ENCODE measurements at regions not wholly inside any gene's neighbourhood (a gene's known extent, or its start where the extent isn't known, plus 50 kb on each side); places are given as distances from the start of the nearest gene placed in this dataset.
A peak's percentile ranks its signal among the peaks of the same experiment; 100 is the strongest.
"Not testable (repeated sequence)": the region's sequence is repeated elsewhere in the genome, so short reads cannot be mapped to it uniquely, and the experiment has no call there.

GRCh38 chr2:131635611-131636010 is 107.9 kb downstream of the CCDC74A start:
- H3K27me3 ChIP-seq (ENCODE audit: control insufficient read depth, insufficient read depth, low read length), result no peaks in the 10 kb centered on the region
- no peak for DNase-seq (ENCODE audit: low read depth, low spot score)
- no peak overlapping the region for H3K4me3 ChIP-seq (ENCODE audit: low read depth, low read length)
- no peaks in the 10 kb centered on the region; the same call in 1 of the 2 replicates for H3K9me3 ChIP-seq (ENCODE audit: control insufficient read depth, insufficient read depth, low read length)
- no peak for TF ChIP-seq CTCF (IDR thresholded peaks at IDR 0.05; ENCODE audit: low read depth, low read length)
- ChIA-PET CTCF (no interaction called here), POLR2A (no interaction called here)
- H3K27ac ChIP-seq (ENCODE audit: low read depth, low read length), result no peak overlapping the region

- CTCF ChIA-PET; H3K27ac ChIP-seq (ENCODE audit: low read depth, low read length); H3K9me3 ChIP-seq (ENCODE audit: control insufficient read depth, insufficient read depth, low read length); H3K27me3 ChIP-seq (ENCODE audit: control insufficient read depth, insufficient read depth, low read length); POLR2A ChIA-PET; H3K4me3 ChIP-seq (ENCODE audit: low read depth, low read length); DNase-seq (ENCODE audit: low read depth, low spot score): not testable (repeated sequence)
Measured at GRCh38 chr2:131636704-131637308, 109.1 kb downstream of the CCDC74A start.

GRCh38 chr2:131639001-131639620 is 111.4 kb downstream of the CCDC74A start:
- H3K27ac ChIP-seq (ENCODE audit: low read depth, low read length); CTCF ChIA-PET; H3K27me3 ChIP-seq (ENCODE audit: control insufficient read depth, insufficient read depth, low read length); POLR2A ChIA-PET; DNase-seq (ENCODE audit: low read depth, low spot score); H3K9me3 ChIP-seq (ENCODE audit: control insufficient read depth, insufficient read depth, low read length); H3K4me3 ChIP-seq (ENCODE audit: low read depth, low read length): not testable (repeated sequence)

GRCh38 chr2:131641414-131642206 is 113.9 kb downstream of the CCDC74A start:
- TF ChIP-seq CTCF (IDR thresholded peaks at IDR 0.05; ENCODE audit: low read depth, low read length), result no peak
- POLR2A ChIA-PET, result no interaction called here
- Histone ChIP-seq H3K9me3 (ENCODE audit: control insufficient read depth, insufficient read depth, low read length) (peaks cover 6% of the 10 kb centered on the region; the same call in 1 of the 2 replicates), H3K27ac (ENCODE audit: low read depth, low read length) (peak overlapping the region; percentile 59), H3K4me3 (ENCODE audit: low read depth, low read length) (no peak overlapping the region), H3K27me3 (ENCODE audit: control insufficient read depth, insufficient read depth, low read length) (peaks cover 5% of the 10 kb centered on the region)
- DNase-seq (ENCODE audit: low read depth, low spot score), result no peak
- CTCF ChIA-PET, result no interaction called here

- CTCF ChIA-PET; DNase-seq (ENCODE audit: low read depth, low spot score); POLR2A ChIA-PET; H3K4me3 ChIP-seq (ENCODE audit: low read depth, low read length); H3K27ac ChIP-seq (ENCODE audit: low read depth, low read length): not testable (repeated sequence)
- Histone ChIP-seq H3K27me3 (ENCODE audit: control insufficient read depth, insufficient read depth, low read length) (peaks cover 16% of the 10 kb centered on the region), H3K9me3 (ENCODE audit: control insufficient read depth, insufficient read depth, low read length) (peaks cover 16% of the 10 kb centered on the region; the same call in 1 of the 2 replicates)
Measured at GRCh38 chr2:131643180-131643579, 115.5 kb downstream of the CCDC74A start.

- Histone ChIP-seq H3K27ac (ENCODE audit: low read depth, low read length) (no peak overlapping the region), H3K4me3 (ENCODE audit: low read depth, low read length) (no peak overlapping the region), H3K9me3 (ENCODE audit: control insufficient read depth, insufficient read depth, low read length) (peaks cover 16% of the 10 kb centered on the region; the same call in 1 of the 2 replicates), H3K27me3 (ENCODE audit: control insufficient read depth, insufficient read depth, low read length) (peaks cover 22% of the 10 kb centered on the region)
- ChIA-PET POLR2A (no interaction called here), CTCF (no interaction called here)
- TF ChIP-seq CTCF (IDR thresholded peaks at IDR 0.05; ENCODE audit: low read depth, low read length), result no peak
- no peak for DNase-seq (ENCODE audit: low read depth, low spot score)
Measured at GRCh38 chr2:131645177-131645765, 117.6 kb downstream of the CCDC74A start.

GRCh38 chr2:131646220-131646619 is 118.5 kb downstream of the CCDC74A start:
- Histone ChIP-seq H3K27me3 (ENCODE audit: control insufficient read depth, insufficient read depth, low read length) (peaks cover 22% of the 10 kb centered on the region), H3K9me3 (ENCODE audit: control insufficient read depth, insufficient read depth, low read length) (peaks cover 16% of the 10 kb centered on the region; the same call in 1 of the 2 replicates)
- H3K27ac ChIP-seq (ENCODE audit: low read depth, low read length); H3K4me3 ChIP-seq (ENCODE audit: low read depth, low read length); DNase-seq (ENCODE audit: low read depth, low spot score); CTCF ChIA-PET; POLR2A ChIA-PET: not testable (repeated sequence)
